HG03280 (cell line): ENCODE measurements at regions not wholly inside any gene's neighbourhood (a gene's known extent, or its start where the extent isn't known, plus 50 kb on each side); places are given as distances from the start of the nearest gene placed in this dataset.

Experiments used
- ATAC-seq: cut with Tn5 transposase; IDR thresholded peaks from one replicate; pipeline ENCODE4 v1.9.1; 2021; ENCODE audit warnings: mild to moderate bottlenecking, moderate library complexity; ENCODE audit not compliant: unreplicated experiment

DNA sequence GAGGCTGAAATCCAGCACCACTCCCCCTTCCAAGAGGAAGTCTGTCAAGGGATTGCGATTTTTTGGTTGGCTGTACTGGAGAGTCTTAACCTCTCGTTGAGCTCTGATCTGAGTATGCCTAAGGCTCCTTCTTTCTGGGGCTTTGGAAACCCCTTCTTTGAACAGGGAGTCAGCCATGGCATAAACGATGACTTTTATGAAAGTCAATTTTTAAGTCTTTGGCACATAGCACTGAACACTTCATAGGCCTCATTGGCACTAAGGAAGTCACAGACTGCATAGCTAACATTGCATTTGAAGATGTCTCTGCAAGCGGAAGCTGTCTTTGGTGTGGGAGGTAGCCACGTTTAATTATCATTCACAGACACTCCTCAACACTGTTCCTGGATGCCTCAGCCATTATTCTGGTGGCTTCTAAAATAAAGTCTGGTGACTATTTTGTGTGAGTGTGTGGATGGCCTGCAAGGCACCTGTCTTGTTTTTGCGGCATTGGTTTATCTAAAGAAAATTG, 148.2 kb upstream of the NCK2 start:
- no peak for ATAC-seq

DNA sequence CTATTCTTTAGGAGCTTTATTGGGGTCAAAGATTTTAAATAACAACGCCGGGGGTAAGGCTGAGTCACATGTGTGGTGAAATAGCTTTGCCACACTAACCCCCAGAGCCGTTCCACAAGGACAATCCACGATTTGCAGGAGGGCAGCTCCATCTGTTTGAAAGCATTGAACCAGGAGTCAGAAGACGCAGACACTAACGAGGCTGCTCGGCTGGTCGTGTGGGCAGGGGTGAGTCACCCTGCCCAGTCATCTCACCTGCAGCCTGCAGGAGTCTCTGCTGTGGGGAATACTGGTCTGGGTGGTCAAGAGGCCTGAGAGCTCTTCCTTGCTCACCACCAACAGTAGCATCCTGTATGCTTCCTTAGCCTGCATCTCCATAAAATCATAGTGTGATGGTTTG, 149.2 kb upstream of the NCK2 start:
- ATAC-seq, result no peak

GRCh38 chr2:105593221-105593967, 151.3 kb upstream of the NCK2 start:
- ATAC-seq, result no peak

DNA sequence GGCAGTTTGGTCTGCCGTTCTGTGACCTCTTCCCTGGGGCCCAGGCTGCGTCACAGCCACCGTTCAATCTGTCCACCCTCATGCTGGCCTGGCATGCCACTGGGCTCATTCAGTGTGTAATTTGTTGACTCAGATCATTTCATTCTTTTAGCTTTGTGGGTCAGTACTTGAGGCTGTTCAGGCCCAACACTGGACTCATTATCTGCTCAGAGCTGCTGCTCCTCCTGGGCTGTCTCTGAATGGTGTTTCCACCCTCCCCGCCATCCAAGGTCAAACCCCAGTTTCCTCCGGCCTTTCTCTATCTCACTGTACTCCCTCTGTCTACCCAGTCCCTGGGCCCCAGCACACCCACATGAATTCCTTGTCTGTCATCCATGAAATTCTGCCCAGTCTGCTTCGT, 152.4 kb upstream of the NCK2 start:
- no peak for ATAC-seq

DNA sequence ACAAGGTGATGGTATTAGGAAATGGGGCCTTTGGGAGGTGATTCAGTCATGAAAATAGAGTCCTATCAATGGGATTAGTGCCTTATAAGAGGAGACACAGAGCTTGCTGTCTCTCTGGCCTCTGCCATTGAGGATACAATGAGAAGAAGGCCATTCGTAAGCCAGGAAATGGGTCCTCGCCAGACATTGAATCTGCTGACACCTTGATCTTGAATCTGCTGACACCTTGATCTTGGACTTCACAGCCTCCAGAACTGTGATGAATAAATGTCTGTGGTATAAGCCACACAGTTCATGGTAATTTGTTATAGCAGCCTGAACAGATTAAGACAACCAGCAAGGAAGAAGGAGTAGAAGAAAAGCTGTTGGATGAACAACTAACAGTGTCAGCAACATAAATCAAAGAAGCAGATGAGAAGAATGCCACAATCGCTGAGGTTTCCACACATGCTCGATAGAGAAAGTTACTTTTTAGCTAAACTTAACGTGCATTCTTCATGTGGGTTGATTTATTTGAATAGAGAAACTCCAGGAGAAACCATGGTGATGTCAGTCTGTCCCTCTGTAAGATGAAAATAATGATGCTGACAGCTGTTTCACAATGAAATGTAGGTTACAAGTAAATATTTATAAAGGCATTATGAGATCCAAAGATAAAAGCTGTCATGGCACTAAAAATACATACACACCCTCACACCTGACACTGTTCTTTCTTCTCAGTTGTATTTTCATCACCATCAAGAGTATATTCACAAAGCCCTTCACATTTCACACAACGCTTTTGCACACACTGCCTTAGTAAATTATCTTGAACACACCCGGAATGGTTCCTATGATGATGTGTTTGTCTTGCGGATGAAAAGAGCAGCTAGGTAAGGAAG, 153.7 kb upstream of the NCK2 start:
- ATAC-seq, result no peak

GRCh38 chr2:105588581-105588980, 156.1 kb upstream of the NCK2 start:
- no peak for ATAC-seq

GRCh38 chr2:105587637-105588036, 157.1 kb upstream of the NCK2 start:
- no peak for ATAC-seq

DNA sequence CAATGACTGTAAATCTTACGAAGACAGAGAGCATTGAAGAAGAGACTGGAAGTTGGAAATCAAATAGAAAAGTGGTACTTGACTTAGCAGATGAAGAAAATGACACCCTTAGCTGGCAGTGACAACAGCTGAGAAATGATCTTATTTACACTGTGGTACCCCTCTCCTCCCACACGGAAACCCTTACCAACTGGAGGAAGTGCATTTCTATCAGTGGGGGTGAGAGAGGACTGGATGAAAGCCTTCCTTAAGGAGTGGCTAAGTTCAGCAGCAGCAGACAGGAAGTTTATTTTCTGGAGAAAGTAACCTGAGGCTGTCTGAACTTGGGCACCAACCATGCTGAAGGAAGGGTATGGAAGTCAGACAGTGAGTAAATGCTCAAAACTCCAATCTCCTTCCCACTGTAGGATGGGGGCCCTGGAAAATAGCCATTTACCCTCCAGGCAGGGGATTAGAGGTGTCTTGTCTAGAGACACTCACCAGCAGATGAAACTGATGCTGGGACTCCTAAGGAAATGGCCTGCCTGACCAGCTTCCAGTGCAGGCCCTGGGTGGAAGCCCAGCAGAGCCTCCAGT, 160.2 kb upstream of the NCK2 start:
- no peak for ATAC-seq

GRCh38 chr2:105582952-105583660, 161.6 kb upstream of the NCK2 start:
- ATAC-seq, result no peak

GRCh38 chr2:105581555-105581944, 163.2 kb upstream of the NCK2 start:
- no peak for ATAC-seq

- ATAC-seq, result no peak
Measured at GRCh38 chr2:105580870-105581554, 163.7 kb upstream of the NCK2 start.

GRCh38 chr2:105580216-105580615, 164.5 kb upstream of the NCK2 start:
- ATAC-seq, result no peak

DNA sequence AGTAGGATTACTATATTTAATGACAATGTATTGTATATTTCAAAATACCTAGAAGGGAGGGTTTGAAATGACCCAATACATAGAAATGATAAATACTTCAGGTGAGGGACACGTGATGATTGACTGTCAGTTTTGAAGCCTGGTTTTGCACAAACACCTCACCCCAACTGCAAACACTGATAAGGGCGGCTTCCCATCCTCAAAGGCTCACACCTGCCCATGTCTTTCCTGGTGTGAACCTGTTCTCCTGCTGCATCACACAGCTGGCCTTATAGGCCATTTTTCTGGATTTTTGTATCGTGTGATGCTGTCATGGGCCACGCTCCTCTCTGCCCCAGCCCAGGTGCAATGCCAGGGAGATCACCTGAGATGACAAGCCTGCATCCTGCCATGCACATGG, 166.5 kb upstream of the NCK2 start:
- ATAC-seq, result no peak

DNA sequence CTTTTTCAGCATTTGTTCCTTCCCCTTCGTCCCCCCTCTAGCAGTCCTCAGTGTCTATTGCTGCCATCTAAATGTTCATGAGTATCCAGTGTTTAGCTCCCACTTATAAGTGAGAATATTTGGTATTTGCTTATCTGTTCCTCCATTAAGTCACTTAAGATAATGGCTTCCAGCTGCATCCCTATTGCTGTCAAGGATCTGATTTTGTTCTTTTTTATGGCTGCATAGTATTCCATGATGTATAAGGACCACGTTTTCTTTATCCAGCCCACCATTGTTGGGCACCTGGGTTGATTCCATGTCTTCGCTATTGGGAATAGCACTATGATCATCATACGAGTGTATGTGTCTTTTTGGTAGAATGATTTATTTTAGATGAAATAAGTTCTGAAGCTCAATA, 166.9 kb upstream of the NCK2 start:
- no peak for ATAC-seq

DNA sequence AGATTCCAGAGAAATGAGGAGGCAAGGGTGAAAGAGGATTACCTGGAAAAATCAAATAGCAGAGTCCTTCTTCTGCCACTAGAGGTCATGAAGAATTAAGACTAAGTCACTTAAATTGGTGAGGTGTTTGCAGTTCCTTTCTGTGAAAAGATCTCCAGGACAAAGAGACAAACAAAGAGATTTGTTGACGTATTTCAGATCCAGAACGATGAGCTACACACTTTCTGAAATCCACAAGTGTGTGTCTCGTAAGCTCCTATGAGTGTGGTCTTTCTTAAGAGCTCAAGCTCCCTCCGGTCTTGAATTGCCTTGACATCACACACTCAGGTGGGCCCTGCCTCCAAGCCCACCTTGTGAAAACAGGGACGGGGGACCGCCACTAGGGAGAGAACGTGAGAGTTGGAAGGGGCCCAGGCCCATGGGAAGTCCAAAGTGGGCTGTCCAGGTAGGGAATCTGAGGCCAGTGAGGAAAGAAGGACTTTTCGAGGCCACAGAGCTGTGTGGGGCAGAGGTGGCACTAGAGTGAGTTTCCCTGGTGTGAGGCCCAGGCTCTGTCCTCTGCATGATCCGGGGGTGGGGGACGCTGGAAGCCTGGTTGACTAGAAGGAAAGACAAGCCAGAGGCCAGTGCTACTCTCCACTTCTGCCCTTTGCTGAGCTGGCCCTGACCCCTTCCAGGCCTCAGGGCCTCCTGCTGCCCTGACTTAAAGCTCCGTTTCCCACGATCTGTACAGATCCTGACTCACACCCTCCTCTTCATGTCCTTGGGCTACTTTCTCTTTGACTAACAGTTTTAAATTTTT, 168.1 kb upstream of the NCK2 start:
- no peak for ATAC-seq

DNA sequence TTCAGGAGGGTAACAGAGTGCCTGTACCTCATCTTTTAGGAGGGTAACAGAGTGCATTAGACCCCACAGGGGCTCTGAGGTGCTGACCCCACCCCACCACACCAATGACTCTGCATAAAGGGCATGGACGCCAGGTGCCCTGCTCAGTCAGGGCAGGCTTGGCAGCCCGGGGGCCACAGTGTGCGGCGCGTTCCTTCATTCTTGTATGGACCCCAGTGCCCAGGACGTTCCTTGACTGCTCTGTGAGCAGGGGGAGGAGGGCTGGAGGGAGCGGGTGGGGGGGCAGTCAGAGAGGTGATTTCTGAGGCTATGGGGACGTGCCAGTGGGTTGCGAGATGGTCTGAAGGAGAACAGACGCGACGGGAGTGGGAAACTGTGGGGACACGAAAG, 168.7 kb upstream of the NCK2 start:
- no peak for ATAC-seq

DNA sequence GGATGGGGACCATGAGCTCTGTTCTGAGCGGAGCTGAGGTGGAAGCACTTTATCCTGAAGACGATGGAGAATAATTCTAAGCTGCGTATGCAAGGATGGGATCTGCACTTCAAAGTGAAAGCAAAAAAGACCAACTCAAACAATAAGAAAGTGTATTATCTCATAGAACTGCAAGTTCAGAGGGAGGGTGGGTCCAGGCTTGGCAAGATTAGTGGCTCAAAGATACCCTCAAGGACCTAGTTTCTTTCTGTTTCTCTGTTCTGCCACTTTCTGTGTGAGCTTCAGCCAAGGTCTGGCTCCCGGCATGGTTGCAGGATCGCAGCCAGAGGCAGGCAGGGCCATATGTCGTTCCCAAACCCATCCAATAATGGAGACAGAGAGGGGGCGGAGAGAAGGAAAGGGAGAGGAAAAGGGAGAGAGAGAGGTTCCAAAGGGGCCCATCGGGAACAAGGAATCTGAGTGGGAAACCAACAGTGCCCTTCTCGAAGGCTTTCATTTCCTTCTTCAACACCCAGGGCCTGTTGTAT, 169.2 kb upstream of the NCK2 start:
- no peak for ATAC-seq

DNA sequence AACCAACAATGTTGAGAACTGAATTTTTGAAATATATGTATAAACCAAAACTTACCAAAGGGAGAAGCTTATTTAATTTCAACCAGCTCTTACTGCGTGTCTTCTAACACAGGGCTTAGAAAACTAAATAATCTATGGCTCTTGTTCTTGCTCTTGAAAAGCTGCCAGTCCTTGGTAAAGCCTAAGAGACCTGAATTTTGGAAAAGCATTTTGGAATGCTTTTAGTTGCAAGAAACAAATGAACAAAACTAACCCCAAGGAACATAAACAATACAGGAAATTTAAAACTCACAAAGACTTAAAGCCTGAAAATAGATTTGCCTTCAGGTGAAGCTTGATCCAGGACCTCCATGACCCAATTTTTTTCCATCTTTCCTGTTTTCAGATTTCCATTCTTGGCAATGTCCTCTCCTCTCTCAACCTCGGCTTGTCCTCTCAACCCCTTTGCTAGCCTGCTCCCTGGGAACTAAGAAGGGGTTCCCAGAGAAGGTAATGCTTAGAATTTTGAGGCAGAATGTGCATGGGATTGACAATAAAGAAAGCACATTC, 169.8 kb upstream of the NCK2 start:
- no peak for ATAC-seq
